ENCODE measurements at regions not wholly inside any gene's neighbourhood (a gene's known extent, or its start where the extent isn't known, plus 50 kb on each side); places are given as distances from the start of the nearest gene placed in this dataset.

- DNase-seq: no peak
Observed at GRCh38 chr20:53712212-53712977, 118.8 kb upstream of the ZNF217 start.

- no peak for DNase-seq
Observed at GRCh38 chr20:53711333-53712211, 117.9 kb upstream of the ZNF217 start.

GRCh38 chr20:53708129-53708968, 114.7 kb upstream of the ZNF217 start:
- no peak for DNase-seq

- DNase-seq: no peak
Observed at GRCh38 chr20:53707371-53708055, 113.9 kb upstream of the ZNF217 start.

- no peak for DNase-seq
Observed at GRCh38 chr20:53706466-53707370, 113.1 kb upstream of the ZNF217 start.

GRCh38 chr20:53706008-53706465, 112.4 kb upstream of the ZNF217 start:
- no peak for DNase-seq

GRCh38 chr20:53702617-53703016, 109.0 kb upstream of the ZNF217 start:
- DNase-seq: no peak

- no peak for DNase-seq
Observed at GRCh38 chr20:53699906-53700305, 106.3 kb upstream of the ZNF217 start.

GRCh38 chr20:53699085-53699674, 105.5 kb upstream of the ZNF217 start:
- no peak for DNase-seq

GRCh38 chr20:53698371-53698978, 104.8 kb upstream of the ZNF217 start:
- no peak for DNase-seq

GRCh38 chr20:53695797-53696527, 102.3 kb upstream of the ZNF217 start:
- no peak for DNase-seq

- no peak for DNase-seq
Observed at GRCh38 chr20:53693262-53693871, 99.7 kb upstream of the ZNF217 start.

GRCh38 chr20:53692465-53693067, 98.9 kb upstream of the ZNF217 start:
- no peak for DNase-seq

GRCh38 chr20:53691811-53692192, 98.2 kb upstream of the ZNF217 start:
- no peak for DNase-seq

- no peak for DNase-seq
Observed at GRCh38 chr20:53691060-53691810, 97.6 kb upstream of the ZNF217 start.

GRCh38 chr20:53688085-53688484, 94.4 kb upstream of the ZNF217 start:
- DNase-seq: no peak

GRCh38 chr20:53685070-53685595, 91.5 kb upstream of the ZNF217 start:
- no peak for DNase-seq

GRCh38 chr20:53683506-53683905, 89.9 kb upstream of the ZNF217 start:
- no peak for DNase-seq
